GM19463 (cell line): ENCODE measurements at regions not wholly inside any gene's neighbourhood (a gene's known extent, or its start where the extent isn't known, plus 50 kb on each side); places are given as distances from the start of the nearest gene placed in this dataset.

ENCODE experiments used
- ATAC-seq: cut with Tn5 transposase; IDR thresholded peaks from one replicate; pipeline ENCODE4 v1.9.1; 2021; ENCODE audit warnings: mild to moderate bottlenecking, moderate library complexity; ENCODE audit not compliant: unreplicated experiment

GRCh38 chr12:74900232-74900631 is 309.4 kb downstream of the KCNC2 start:
- ATAC-seq: no peak

GRCh38 chr12:74903522-74903921 is 306.1 kb downstream of the KCNC2 start:
- no peak for ATAC-seq

- ATAC-seq: no peak
Observed at GRCh38 chr12:74906224-74906623, 303.4 kb downstream of the KCNC2 start.

GRCh38 chr12:74910831-74911230 is 298.8 kb downstream of the KCNC2 start:
- no peak for ATAC-seq

GRCh38 chr12:74914378-74914777 is 295.3 kb downstream of the KCNC2 start:
- no peak for ATAC-seq

- ATAC-seq: no peak
Observed at GRCh38 chr12:74915718-74916117, 293.9 kb downstream of the KCNC2 start.

- no peak for ATAC-seq
Observed at GRCh38 chr12:74917743-74918142, 291.9 kb downstream of the KCNC2 start.

GRCh38 chr12:74918291-74918690 is 291.3 kb downstream of the KCNC2 start:
- ATAC-seq: no peak

- ATAC-seq: no peak
Observed at GRCh38 chr12:74922117-74922516, 287.5 kb downstream of the KCNC2 start.

GRCh38 chr12:74922642-74923041 is 287.0 kb downstream of the KCNC2 start:
- ATAC-seq: no peak

GRCh38 chr12:74941670-74942069 is 268.0 kb downstream of the KCNC2 start:
- no peak for ATAC-seq

GRCh38 chr12:74945771-74946198 is 263.9 kb downstream of the KCNC2 start:
- ATAC-seq: no peak

GRCh38 chr12:74953697-74954096 is 255.9 kb downstream of the KCNC2 start:
- no peak for ATAC-seq

GRCh38 chr12:74957231-74957630 is 252.4 kb downstream of the KCNC2 start:
- ATAC-seq: no peak

- ATAC-seq: no peak
Observed at GRCh38 chr12:74957634-74958033, 252.0 kb downstream of the KCNC2 start.

GRCh38 chr12:74959657-74960056 is 250.0 kb downstream of the KCNC2 start:
- ATAC-seq: no peak

- ATAC-seq: no peak
Observed at GRCh38 chr12:74963304-74963703, 246.3 kb downstream of the KCNC2 start.

- ATAC-seq: no peak
Observed at GRCh38 chr12:74963867-74964331, 245.7 kb downstream of the KCNC2 start.

- ATAC-seq: no peak
Observed at GRCh38 chr12:74964390-74964789, 245.2 kb downstream of the KCNC2 start.

- ATAC-seq: no peak
Observed at GRCh38 chr12:74971201-74971600, 238.4 kb downstream of the KCNC2 start.

GRCh38 chr12:74977832-74978481 is 231.7 kb downstream of the KCNC2 start:
- ATAC-seq: no peak

- ATAC-seq: no peak
Observed at GRCh38 chr12:74980510-74980909, 229.1 kb downstream of the KCNC2 start.

GRCh38 chr12:74981541-74981940 is 228.1 kb downstream of the KCNC2 start:
- no peak for ATAC-seq
